Epidermal melanocyte (primary cell): ENCODE measurements at regions not wholly inside any gene's neighbourhood (a gene's known extent, or its start where the extent isn't known, plus 50 kb on each side); places are given as distances from the start of the nearest gene placed in this dataset.

Experiments
- DNase-seq: peaks from one replicate; pipeline ENCODE4 v3.0.0; 2011; ENCODE audit warnings: low spot score; ENCODE audit not compliant: insufficient read length

DNA sequence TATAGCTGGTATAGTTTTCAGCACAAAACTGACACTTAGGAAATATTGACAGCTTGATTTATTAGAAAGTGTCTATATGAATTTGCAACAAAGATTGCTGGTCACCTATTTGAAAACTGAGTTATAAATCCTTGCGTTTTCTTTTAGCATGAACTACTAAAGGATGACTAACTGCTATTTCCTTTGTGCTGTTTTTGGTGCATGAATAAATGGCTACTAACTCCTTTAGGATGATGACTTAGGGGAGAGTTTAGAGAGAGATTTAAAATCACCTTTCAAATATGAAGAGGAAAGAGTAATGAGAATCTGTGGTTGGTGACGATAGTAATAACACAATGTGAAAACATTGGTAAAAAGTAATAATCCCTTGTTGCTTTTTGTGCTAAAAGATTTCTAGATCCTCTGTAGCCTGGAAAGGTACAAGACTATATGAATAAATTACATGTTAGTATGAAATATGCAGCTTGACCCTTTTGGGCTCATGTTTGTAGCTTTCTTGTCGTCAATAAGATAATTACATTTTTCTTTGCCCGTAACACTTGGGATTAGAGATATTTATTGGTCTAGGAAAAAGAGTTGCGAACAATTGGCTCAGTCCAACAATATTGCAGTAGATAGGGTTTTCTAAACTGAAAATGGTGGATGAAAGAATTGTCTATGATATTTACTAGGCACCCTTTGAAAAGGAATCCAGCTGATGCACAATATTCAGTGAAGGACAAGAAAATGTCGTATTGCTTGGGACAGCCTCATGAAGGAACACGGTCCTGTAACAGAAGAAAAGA, 453.0 kb downstream of the ADAMTS20 start:
- DNase-seq, result no peak

DNA sequence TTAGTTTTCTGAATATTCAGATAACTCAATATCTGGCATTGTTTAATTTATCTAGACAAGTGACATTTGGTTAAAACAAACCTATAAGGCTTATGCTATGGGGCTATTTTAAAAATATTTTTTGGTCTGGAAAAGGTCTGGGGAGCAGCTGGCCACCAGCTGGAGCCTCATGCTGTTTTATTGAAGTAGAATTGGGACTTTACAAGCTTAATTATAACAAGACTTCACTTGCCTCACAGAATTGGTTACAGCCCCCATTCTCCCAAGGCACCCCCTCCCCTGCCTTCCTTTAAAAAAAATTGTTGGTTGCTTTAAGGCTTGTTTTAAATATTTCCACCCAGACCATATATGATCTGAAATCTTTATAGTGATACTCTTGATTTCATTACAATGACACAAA, 453.9 kb downstream of the ADAMTS20 start:
- DNase-seq, result no peak

DNA sequence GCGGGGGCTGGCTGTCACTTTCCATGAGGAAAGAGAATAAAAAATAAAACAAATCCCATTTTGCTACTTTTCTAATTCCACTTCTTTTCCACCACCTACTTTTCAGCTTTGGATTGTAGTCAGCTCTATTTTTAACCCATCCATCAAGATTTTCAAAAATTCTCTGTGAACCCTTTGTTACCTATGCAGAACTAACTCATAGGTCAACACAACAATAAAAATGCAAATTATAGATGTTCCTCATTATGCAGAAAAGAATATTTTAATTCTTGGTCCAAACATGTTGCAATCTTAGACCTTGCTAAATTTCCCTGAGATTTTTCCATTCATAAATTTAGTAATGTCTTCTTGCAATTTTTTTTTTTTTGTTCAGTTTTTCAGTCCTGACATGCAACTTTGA, 454.5 kb downstream of the ADAMTS20 start:
- no peak for DNase-seq

DNA sequence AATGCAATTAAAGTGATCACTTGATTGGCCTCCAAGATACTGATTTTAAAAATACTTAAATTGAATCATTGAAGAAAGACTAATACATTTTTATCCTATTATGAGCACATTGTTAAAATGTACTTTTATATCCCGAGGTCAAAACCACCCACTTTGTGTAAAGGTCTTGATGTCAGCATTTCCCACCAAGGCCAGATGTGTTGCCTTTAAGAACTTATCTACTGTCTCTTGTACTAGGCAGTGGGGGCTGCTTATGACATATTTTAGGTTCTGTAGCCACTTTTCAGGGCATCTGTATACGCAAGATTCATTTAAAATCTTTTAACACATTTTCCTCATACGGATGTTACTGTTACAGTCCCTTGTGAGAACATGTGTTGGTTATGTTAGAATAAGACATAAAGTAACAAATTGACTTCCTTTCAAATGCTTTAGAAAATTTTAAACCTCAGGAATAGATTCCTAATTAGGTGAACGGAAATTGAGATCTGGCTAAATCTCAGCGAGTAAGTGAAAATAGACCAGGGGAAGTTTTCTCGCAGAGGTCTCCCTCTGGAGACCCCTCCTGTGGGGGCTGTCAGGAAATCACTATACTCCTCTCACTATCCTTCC, 456.2 kb downstream of the ADAMTS20 start:
- DNase-seq, result no peak

DNA sequence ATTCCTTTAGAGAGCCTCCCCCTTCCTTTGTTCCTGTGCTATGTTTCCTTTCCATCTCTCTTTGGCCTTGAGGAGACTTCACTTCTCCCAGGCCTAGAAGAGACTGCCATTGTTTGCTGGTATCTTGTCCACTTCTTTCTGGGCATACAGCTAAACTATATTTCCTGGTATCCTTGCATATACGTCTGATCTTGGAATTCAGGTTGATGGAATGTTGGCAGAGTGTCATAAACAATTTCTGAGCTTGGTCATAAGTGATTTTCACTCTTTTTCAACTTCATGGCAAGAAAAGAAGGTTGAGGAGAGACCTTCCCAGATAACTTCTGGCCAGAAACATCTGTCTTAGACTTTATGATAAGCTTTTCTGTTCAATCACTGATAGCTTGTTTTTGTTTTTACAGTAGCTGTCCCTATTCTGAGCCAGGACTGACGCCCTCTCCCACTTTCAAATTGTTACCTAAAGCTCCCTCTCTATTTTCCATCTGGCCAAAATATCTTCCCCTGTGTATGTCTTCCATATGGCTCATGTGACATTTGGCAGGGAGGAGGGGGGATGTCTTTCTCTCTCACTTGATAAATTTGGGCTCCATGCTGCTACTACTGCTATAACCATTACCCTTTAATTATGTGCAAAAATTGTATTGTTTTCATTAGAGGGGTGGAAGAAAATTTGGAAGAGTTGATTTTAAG, 457.0 kb downstream of the ADAMTS20 start:
- DNase-seq, result no peak

DNA sequence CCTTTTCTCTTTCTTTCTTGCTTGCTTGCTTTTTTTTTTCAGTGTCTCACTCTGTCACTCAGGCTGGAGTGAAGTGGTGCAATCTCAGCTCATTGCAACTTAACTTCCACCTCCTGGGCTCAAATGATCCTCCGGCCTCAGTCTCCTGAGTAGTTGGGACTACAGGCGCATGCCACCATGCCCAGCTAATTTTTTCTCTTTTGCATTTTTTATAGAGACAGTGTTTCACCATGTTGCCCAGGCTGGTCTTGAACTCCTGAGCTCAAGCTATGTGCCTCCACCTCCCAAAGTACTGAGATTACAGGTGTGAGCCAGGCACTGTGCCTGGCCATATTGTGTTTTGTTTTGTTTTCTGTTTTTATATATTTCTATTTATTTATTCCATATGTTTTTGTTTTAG, 461.0 kb downstream of the ADAMTS20 start:
- DNase-seq, result no peak

DNA sequence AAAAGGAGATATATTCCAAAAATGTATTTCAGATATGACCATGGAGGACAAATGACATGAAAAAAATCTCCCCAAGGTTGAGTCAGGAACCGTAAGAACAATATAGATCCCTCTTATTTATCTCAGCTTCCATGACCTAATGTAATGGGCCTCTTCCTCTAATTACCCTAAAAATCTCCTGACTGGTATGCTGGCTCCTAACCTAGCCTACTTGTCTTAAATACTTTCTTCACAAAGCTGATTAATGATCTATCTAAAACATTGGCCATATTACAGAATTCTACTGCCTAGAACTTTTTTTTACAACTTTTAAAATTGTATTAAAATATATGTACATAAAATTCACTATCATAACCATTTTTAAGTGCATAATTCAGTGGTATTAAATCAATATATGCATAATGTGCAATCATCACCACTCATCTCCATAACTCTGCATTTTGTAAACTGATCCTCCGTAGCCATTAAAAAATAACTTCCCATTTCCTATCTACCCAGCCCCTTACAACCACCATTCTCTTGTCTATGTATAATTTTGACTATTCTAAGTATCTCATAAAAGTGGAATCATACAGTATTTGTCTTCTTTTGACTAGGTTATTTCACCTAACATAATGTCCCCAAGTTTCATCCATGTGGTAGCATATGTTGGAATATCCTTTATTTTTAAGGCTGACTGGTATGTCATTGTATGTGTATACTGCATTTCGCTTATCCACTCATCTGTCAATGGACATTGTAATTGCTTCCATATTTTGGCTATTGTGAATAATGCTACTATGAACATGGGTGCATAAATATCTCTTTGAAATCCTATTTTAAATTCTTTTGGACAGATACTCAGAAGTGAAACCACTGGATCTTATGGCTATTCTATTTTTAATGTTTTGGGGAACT, 464.6 kb downstream of the ADAMTS20 start:
- DNase-seq, result no peak

DNA sequence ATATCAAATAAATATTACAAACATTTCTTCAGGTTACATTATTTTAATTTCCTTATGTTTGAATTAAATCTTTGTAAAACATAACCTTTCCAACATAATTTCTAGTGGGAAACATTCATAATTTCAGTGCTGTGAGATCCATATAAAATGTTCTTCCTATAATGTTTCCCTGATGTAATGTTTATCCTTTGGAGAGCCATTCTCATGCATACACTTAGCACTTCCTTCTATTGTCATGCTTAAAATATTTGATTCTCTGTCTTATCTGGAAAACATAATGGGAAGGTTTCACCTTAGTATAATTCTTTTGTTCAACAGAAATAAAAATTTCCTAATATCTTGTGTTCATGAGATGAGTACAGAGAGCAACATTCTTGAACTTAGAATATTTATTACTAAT, 472.5 kb downstream of the ADAMTS20 start:
- no peak for DNase-seq

DNA sequence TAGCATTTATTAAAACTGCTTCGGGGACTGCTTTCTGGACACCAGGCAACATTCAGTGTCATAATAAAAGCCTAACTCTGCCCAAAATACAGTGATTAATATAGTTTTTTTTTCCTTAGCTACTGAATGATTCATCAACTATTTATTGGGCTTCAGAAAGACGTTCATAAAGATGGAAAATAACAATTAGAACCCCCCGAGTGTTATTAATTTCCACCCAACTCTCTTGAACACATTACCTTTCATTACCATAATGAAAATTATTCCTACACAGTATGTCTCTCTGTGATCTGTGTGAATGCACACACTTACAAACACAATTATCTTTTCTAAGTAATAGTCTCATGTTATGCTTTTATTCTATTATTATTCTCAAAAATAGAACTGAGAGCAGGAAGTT, 473.0 kb downstream of the ADAMTS20 start:
- DNase-seq, result no peak

DNA sequence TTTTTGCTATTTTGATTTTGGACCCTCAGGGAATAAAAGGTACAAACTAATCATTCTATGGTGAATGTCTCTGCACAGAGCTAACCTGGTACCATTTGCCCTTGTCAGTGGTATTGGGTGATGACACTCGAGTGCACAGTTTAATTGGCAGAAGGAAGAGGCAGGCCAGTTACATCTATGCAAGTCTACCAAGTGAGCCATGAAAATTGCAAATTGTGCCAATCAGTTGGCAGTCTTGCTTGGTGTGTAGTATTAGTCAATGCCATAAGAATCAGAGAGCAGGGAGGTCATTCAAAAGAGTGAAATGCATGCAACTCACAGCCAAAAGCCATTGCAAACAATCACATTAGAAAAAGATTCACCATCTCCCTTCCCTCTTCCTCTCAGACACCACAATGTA, 479.6 kb downstream of the ADAMTS20 start:
- DNase-seq, result no peak

DNA sequence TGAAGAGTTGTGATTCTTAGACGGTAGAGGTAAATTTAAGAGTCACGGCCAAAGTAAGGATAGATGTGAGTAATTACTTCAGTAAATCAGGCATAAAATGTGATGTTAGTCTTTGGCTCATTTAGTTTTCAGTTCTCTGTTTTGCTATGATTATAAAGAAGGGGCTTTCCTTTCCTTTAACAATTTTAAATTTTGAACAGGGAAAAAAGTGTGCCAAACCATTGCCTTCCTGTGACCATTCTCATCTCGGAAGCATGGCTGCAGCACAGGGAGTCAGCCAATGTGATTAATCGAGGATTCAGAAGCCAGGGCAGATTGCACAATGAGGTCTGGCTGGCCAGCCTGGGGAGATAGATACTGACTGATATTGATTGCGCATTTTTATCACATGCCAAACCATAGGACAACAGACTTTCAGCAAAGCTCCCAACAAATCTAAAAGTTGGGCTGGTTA, 480.2 kb upstream of the PRICKLE1 start:
- no peak for DNase-seq

DNA sequence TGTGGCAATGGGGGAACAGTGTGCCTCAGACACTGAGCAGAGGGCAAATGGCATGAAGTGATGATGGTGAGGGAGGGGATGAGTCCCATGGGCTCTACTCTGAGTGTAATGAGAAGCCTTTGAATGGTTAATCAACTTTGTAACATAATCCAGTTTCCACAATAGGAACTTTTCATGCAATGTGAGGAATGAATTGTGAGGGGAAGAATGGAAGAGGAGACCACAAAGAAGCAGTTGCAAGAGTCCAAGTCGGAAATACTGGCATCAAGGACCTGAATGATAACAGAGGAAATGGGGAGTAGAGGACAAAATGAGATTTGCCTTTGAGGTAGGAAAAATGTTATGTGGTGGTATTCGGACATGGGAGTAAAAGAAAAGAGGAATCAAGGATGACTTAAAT, 476.9 kb upstream of the PRICKLE1 start:
- DNase-seq, result no peak

DNA sequence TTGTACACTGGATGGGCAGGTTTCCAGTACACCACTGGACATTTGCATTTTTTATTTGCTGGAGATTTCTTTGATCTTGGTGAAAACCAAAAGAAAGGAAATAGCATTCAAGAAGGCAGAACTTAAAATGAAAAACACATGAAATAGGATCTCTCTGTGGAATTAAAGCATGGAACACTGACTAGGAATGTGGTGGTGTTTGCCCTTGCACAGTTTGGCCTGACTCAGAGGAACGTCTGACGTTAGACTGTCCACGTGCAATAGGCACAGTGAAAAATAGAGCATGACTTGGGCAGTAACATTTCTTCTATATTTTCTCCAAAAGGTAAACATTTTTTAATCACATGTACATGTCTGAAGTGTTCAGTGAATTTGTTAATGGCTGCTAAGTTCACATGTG, 474.1 kb upstream of the PRICKLE1 start:
- no peak for DNase-seq

DNA sequence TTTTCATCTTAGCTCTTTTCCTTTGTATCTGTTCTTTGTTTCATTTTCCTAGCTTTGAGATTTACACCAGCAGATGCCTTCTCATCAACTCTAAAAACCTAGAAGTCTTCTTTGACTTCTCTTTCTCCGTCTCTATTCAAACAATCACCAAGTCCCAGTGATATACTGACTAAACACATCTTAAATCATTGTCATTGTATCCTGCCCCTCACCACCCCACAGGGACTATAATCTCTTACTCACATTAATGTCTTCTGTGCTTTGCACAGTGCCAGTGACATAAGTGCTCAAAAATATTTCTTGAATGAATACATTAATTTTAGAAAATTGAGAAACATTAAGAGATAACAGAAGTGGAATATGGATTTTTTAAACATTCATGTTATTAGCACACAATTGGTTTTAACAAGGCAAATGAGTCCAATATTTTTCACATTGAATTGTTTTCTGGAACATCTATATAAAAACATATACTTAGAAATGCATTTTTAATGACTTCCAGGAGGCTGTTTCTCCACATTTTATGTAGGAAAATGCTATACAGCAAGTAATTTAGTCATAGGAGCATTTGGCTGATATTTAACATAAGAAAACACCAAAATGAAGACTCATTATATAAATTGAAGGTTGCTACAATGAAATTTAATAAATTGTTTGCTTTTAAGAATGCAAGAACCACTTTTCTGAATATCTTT, 472.8 kb upstream of the PRICKLE1 start:
- DNase-seq, result no peak

DNA sequence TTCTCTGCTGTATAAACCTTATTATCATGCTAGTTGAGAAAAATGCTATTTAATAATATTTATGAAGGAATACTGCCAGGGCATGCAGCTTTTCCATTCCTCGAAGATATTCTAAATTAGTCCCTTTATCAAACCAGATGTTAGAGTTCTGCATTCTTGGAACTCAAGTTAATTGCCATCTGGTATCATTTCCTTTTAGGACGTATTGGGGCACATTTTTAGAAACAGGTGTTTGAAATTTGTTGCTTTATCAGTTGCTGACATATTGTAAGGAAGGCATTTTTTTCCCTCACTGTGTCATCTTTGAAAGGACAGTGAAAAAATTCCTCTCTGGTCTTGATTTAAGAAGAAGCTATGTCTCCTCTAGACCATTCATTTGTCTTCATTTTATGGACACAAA, 471.2 kb upstream of the PRICKLE1 start:
- no peak for DNase-seq

DNA sequence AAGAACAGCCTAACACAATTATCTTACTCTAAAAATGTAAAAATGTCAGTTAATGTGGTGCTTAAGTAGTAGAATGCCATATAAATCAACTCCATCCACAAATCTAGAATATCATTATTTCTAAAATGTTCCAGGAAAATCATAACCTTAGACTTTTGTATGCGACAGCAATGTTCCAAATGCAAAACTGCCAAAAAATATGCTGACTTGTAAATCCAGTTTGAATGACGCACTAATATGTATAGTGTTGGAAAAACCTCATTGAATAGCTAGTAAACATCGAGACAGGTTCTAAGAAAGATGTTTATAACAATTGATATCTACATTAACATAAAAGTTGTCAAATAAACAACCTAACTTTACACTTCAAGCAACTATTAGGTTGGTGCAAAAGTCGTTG, 469.1 kb upstream of the PRICKLE1 start:
- no peak for DNase-seq

DNA sequence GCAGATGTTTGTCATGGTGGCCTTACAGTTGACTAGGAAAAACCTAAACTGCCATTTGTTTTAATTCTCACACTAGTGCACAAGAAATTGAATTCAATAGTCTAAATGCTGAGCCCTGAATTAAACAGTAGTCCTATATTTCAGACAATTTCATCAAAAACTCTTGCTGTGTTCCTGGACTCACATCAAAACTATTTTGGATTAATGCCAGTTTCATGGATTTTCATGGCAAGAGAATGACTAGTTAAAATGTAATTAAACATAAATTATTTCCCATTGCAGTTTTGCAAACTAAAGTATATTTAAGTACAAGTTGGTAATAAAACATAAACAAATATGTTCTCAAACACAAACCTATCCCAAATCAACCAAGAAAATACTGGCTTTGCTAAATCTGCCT, 468.0 kb upstream of the PRICKLE1 start:
- no peak for DNase-seq

DNA sequence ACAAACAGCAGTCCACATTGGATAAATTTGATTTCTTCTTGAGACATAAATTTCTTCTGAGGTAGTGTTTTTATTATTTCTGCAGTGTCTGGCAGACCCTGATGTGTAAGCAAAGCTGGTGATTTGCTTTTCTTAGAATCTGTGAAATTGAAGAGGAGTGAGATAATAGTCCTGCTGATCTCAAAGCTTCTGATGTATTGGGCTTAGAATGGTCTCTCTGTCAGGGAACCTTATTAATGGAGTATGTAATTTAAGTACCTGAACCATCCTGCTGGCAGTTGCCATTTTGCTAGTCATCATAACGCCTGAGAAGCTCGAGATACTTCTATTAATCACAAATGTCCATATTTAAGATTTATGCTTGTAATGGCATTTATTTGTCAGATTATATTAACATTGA, 464.5 kb upstream of the PRICKLE1 start:
- DNase-seq, result no peak

DNA sequence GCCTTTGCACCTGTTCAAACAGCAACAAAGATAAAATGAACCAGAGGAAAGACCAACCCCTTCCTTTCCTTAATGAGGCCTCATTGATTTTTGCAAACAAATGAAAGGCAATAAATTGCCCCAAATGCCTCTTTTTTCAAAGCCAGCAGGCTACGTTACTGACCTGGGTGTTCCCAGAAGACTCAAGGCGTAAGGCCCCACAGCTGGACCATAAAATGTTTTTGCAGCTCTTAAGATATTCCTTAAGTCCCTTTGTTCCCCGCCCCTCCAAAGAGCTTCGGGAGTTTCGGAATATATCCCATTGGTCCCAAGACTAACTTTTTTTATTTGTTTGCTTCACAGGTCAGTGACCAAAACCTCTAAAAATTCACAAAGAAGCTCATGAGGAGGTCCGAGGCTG, 462.9 kb upstream of the PRICKLE1 start:
- DNase-seq, result no peak

DNA sequence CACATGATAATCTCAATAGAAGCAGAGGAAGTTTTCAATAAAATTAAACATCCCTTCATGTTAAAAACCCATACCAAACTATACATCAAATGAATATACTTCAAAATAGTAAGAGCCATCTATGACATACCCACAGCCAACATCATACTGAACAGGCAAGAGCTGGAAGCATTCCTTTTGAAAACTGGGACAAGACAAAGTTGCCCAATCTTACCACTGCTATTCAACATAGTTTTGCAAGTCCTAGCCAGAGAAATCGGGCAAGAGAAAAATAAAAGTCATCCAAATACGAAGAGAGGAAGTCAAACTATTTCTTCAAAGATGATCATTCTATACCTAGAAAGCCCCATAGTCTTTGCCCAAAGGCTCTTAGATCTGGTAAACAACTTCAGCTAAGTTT, 454.7 kb upstream of the PRICKLE1 start:
- no peak for DNase-seq

DNA sequence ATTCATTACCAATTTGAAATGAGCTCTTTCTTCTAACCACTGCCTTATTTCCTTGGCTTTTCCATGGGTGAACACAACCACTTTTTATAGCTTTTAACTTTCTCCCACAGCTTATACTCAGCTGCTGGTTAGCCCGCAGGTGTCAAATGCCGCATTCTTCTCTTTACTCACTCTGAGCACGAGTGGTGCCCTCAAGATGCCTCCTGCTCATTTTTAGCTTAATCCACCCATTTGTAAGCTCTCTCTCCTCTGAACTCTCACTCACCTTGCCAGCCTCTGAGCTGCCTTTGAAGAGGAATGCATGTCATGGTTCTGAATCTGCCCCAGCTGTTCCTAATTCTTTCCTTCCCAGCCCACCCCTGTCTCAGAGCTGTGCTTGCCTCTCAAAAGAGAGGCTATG, 449.4 kb upstream of the PRICKLE1 start:
- DNase-seq, result no peak
